ENCODE measurements at regions not wholly inside any gene's neighbourhood (a gene's known extent, or its start where the extent isn't known, plus 50 kb on each side); places are given as distances from the start of the nearest gene placed in this dataset. TPM values are rescaled to one million over a fixed set of nuclear protein-coding genes. Genes with fewer than 3 reads are reported as not detected.
"Not testable (repeated sequence)": the region's sequence is repeated elsewhere in the genome, so short reads cannot be mapped to it uniquely, and the experiment has no call there.

GRCh38 chr3:20245781-20246180 is 59.8 kb upstream of the SGO1 start:
- WGBS, 2 donors: 88 to 91% methylated on average over 3 of the region's 3 CpGs
- Histone ChIP-seq H3K27ac (no peak overlapping the region), H3K4me1 (no peaks in the 10 kb centered on the region), H3K4me3 (replicated peaks in 1 of 3) (no peak overlapping the region), H3K36me3 (no peaks in the 10 kb centered on the region), H3K9me3 (no peaks in the 10 kb centered on the region), H3K27me3 (no peaks in the 10 kb centered on the region)
- TF ChIP-seq POLR2A (IDR thresholded peaks at IDR 0.05): no peak
- TF ChIP-seq CTCF (IDR thresholded peaks at IDR 0.05): no peak
- intact Hi-C loops (cut with DNase I): no loop called here
- no peak for DNase-seq

GRCh38 chr3:20240154-20240883 is 54.3 kb upstream of the SGO1 start:
- no peaks in the 10 kb centered on the region for H3K4me1 ChIP-seq
- H3K9me3 ChIP-seq: no peaks in the 10 kb centered on the region
- H3K27me3 ChIP-seq: no peaks in the 10 kb centered on the region
- no peak overlapping the region for H3K27ac ChIP-seq
- intact Hi-C loops (cut with DNase I): no loop called here
- no peaks in the 10 kb centered on the region for H3K36me3 ChIP-seq
- no peak overlapping the region for H3K4me3 ChIP-seq (replicated peaks in 1 of 3)
- DNase-seq: no peak
- 88 to 93% methylated on average over 2 of the region's 2 CpGs for WGBS, 2 donors
- TF ChIP-seq POLR2A (IDR thresholded peaks at IDR 0.05) (no peak), CTCF (IDR thresholded peaks at IDR 0.05) (no peak)

- H3K27me3 ChIP-seq; H3K4me1 ChIP-seq; DNase-seq; H3K36me3 ChIP-seq; intact Hi-C loops (cut with DNase I); H3K9me3 ChIP-seq; H3K27ac ChIP-seq; H3K4me3 ChIP-seq (replicated peaks in 1 of 3): not testable (repeated sequence)
- WGBS, 2 donors: 97 to 98% methylated on average over 3 of the region's 3 CpGs
Observed at GRCh38 chr3:20238199-20238598, 52.2 kb upstream of the SGO1 start.

- intact Hi-C loops (cut with DNase I): no loop called here
- no peak for DNase-seq
- H3K4me1 ChIP-seq: no peaks in the 10 kb centered on the region
- WGBS, 2 donors: 70 to 86% methylated on average over 3 of the region's 3 CpGs
- no peaks in the 10 kb centered on the region for H3K9me3 ChIP-seq
- H3K27me3 ChIP-seq: no peaks in the 10 kb centered on the region
- H3K36me3 ChIP-seq: no peaks in the 10 kb centered on the region
- no peak overlapping the region for H3K4me3 ChIP-seq (replicated peaks in 1 of 3)
- TF ChIP-seq CTCF (IDR thresholded peaks at IDR 0.05) (no peak), POLR2A (IDR thresholded peaks at IDR 0.05) (no peak)
- no peak overlapping the region for H3K27ac ChIP-seq
Observed at GRCh38 chr3:20236603-20237002, 50.6 kb upstream of the SGO1 start.

Small RNAs in the stretch of these regions (small RNA-seq; reads per million reads assigned to genes)
- not detected for gene RNU6-815P
- not detected for gene RNU6-822P

All from thyroid gland (tissue), 4 donors.